ENCODE measurements at regions not wholly inside any gene's neighbourhood (a gene's known extent, or its start where the extent isn't known, plus 50 kb on each side); places are given as distances from the start of the nearest gene placed in this dataset.

GRCh38 chr7:152571068-152571467, 104.9 kb downstream of the XRCC2 start:
- Mint-ChIP-seq H3K9me3 (no peaks in the 10 kb centered on the region), H3K27ac (ENCODE audit: unreplicated experiment) (no peak overlapping the region), H3K4me1 (peaks cover 7% of the 10 kb centered on the region), H3K4me3 (no peak overlapping the region), H3K27me3 (ENCODE audit: low read depth) (no peaks in the 10 kb centered on the region), H3K36me3 (ENCODE audit: low read depth) (no peaks in the 10 kb centered on the region)
- DNase-seq (ENCODE audit: low read depth, low spot score), result no peak
- no peak for TF ChIP-seq CTCF (conservative IDR thresholded peaks at IDR 0.05)

DNA sequence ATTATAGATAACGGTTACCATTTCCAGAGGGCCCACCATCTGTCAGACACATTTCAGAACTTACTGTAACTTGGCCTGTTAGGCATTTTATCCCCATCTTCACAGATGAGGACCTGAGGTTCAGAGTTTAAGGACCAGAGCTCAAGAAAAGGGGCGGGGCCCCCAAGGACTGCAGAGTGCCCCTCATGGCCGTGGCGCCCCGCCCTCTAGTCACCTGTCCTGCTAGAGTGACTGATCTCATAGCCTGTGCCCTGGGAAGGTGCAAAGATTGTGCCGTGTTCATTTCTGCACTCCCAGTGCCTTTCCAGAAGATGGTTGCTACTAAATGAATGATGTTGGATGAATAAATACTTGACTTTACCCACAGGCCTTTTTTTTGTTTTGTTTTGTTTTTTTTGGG, 107.0 kb downstream of the XRCC2 start:
- Mint-ChIP-seq H3K9me3 (no peaks in the 10 kb centered on the region), H3K4me3 (no peak overlapping the region), H3K27me3 (ENCODE audit: low read depth) (no peaks in the 10 kb centered on the region), H3K4me1 (peaks cover 7% of the 10 kb centered on the region), H3K27ac (ENCODE audit: unreplicated experiment) (no peak overlapping the region), H3K36me3 (ENCODE audit: low read depth) (no peaks in the 10 kb centered on the region)
- TF ChIP-seq CTCF (conservative IDR thresholded peaks at IDR 0.05), result no peak
- DNase-seq (ENCODE audit: low read depth, low spot score), result no peak

DNA sequence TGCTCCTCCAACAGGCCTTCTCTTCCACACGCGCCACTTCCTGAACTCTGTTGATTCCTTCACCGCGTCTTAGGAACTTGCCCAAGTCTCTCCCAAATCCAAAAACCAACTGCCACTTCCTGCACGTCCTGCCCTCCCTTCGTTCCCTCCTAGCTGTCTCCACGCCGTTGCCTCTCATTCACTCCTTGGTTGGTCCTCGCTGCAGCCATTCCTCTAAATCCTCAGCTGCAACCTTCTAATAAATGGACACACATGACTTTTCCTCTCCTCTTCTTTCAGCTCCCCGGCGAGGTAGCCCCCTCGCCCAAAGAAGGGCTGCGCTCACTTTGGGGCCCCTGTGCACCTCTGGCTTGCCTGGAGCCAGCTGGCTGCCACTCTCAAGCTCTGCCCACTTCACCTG, 110.2 kb downstream of the XRCC2 start:
- H3K4me1 Mint-ChIP-seq, result peaks cover 7% of the 10 kb centered on the region
- no peak for DNase-seq (ENCODE audit: low read depth, low spot score)
- H3K4me3 Mint-ChIP-seq, result no peak overlapping the region
- no peaks in the 10 kb centered on the region for H3K27me3 Mint-ChIP-seq (ENCODE audit: low read depth)
- no peak overlapping the region for H3K27ac Mint-ChIP-seq (ENCODE audit: unreplicated experiment)
- no peak for TF ChIP-seq CTCF (conservative IDR thresholded peaks at IDR 0.05)
- no peaks in the 10 kb centered on the region for H3K36me3 Mint-ChIP-seq (ENCODE audit: low read depth)
- H3K9me3 Mint-ChIP-seq, result no peaks in the 10 kb centered on the region

GRCh38 chr7:152564656-152565250, 111.2 kb downstream of the XRCC2 start:
- Mint-ChIP-seq H3K4me3 (no peak overlapping the region), H3K27me3 (ENCODE audit: low read depth) (no peaks in the 10 kb centered on the region), H3K4me1 (peaks cover 7% of the 10 kb centered on the region), H3K36me3 (ENCODE audit: low read depth) (no peaks in the 10 kb centered on the region), H3K9me3 (no peaks in the 10 kb centered on the region), H3K27ac (ENCODE audit: unreplicated experiment) (no peak overlapping the region)
- DNase-seq (ENCODE audit: low read depth, low spot score), result no peak
- TF ChIP-seq CTCF (conservative IDR thresholded peaks at IDR 0.05), result no peak

DNA sequence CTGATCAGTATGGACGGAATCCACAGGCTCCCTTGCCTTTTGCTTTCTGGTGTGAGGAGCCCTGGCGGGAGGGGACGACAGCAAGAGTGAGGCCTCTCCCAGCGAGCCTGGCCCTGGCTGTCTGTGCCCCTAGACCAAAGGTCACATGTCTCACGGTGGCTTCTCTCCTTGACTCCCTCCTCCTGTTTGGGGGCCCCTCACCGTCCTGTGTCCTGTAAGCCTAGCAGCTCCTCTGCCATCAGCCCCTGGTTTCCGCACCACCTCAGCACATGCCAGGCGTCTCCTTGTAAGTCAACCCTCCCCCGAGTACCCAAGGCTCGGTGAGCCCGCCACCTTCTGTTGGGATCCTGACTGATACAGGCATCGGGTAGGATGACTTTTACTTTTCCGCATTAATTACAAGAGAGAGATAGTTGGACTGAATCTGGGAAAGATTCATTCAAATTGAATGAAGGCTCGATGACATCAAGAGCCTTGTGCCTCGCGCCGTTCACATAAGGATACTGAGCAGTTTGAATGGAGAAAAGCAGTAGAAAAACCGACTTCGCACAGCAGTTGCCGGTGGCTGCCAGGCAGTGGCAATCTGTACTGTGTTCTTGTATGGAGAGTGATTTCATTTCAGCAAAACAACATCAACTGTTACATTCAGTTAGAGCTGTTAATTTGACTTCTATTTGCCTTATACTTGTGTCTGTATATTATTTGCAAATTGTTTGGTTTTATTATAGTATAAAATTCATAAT, 119.8 kb downstream of the XRCC2 start:
- Mint-ChIP-seq H3K27me3 (ENCODE audit: low read depth) (no peaks in the 10 kb centered on the region), H3K36me3 (ENCODE audit: low read depth) (no peaks in the 10 kb centered on the region), H3K27ac (ENCODE audit: unreplicated experiment) (peak overlapping the region; percentile 35), H3K4me1 (no peaks in the 10 kb centered on the region), H3K9me3 (no peaks in the 10 kb centered on the region), H3K4me3 (no peak overlapping the region)
- TF ChIP-seq CTCF (conservative IDR thresholded peaks at IDR 0.05), result no peak
- no peak for DNase-seq (ENCODE audit: low read depth, low spot score)

Measured in neural crest cell (in vitro differentiated cells).